ENCODE measurements at regions not wholly inside any gene's neighbourhood (a gene's known extent, or its start where the extent isn't known, plus 50 kb on each side); places are given as distances from the start of the nearest gene placed in this dataset.

DNA sequence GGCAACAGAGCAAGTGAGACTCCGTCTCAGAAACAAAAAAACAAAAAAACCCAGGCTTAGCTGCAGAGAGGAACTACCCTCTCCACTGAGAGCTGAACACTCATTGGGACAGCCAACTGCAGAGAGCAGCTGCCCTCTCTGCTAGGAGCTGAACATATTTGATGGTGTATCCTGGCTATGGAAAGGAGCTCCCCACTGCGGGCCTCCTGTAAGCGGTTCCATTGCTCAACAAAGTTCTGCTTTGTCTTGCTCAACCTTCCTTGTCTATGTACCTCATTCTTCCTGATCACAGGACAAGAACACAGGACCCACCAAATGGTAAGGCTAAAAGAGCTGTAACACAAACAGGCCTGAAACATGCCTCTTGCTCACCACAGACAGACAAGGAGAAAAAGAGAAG is 246.3 kb upstream of the LRRTM4 start:
- H3K4me1 ChIP-seq (ENCODE audit: insufficient read depth, low read length), result no peaks in the 10 kb centered on the region
- no peak for FAIRE-seq
- TF ChIP-seq, protein P1, sequence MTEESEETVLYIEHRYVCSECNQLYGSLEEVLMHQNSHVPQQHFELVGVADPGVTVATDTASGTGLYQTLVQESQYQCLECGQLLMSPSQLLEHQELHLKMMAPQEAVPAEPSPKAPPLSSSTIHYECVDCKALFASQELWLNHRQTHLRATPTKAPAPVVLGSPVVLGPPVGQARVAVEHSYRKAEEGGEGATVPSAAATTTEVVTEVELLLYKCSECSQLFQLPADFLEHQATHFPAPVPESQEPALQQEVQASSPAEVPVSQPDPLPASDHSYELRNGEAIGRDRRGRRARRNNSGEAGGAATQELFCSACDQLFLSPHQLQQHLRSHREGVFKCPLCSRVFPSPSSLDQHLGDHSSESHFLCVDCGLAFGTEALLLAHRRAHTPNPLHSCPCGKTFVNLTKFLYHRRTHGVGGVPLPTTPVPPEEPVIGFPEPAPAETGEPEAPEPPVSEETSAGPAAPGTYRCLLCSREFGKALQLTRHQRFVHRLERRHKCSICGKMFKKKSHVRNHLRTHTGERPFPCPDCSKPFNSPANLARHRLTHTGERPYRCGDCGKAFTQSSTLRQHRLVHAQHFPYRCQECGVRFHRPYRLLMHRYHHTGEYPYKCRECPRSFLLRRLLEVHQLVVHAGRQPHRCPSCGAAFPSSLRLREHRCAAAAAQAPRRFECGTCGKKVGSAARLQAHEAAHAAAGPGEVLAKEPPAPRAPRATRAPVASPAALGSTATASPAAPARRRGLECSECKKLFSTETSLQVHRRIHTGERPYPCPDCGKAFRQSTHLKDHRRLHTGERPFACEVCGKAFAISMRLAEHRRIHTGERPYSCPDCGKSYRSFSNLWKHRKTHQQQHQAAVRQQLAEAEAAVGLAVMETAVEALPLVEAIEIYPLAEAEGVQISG (CRISPR knock-in tag; IDR thresholded peaks at IDR 0.05), result no peak
- TF ChIP-seq, protein P2, sequence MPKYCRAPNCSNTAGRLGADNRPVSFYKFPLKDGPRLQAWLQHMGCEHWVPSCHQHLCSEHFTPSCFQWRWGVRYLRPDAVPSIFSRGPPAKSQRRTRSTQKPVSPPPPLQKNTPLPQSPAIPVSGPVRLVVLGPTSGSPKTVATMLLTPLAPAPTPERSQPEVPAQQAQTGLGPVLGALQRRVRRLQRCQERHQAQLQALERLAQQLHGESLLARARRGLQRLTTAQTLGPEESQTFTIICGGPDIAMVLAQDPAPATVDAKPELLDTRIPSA (CRISPR knock-in tag; IDR thresholded peaks at IDR 0.05; ENCODE audit: borderline replicate concordance), result no peak
- TF ChIP-seq HES4 (CRISPR knock-in tag; IDR thresholded peaks at IDR 0.05; ENCODE audit: borderline replicate concordance), result no peak
- no peak for TF ChIP-seq ZNF761 (CRISPR knock-in tag; conservative IDR thresholded peaks at IDR 0.05)
- TF ChIP-seq, protein P3, sequence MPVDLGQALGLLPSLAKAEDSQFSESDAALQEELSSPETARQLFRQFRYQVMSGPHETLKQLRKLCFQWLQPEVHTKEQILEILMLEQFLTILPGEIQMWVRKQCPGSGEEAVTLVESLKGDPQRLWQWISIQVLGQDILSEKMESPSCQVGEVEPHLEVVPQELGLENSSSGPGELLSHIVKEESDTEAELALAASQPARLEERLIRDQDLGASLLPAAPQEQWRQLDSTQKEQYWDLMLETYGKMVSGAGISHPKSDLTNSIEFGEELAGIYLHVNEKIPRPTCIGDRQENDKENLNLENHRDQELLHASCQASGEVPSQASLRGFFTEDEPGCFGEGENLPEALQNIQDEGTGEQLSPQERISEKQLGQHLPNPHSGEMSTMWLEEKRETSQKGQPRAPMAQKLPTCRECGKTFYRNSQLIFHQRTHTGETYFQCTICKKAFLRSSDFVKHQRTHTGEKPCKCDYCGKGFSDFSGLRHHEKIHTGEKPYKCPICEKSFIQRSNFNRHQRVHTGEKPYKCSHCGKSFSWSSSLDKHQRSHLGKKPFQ (CRISPR knock-in tag; IDR thresholded peaks at IDR 0.05; ENCODE audit: insufficient replicate concordance), result no peak
- TF ChIP-seq ZNF34 (CRISPR knock-in tag; IDR thresholded peaks at IDR 0.05; ENCODE audit: borderline replicate concordance), result no peak
- TF ChIP-seq U2AF1 (optimal IDR thresholded peaks at IDR 0.05; ENCODE audit: low read depth, low read length), result no peak
- POLR2A ChIA-PET, result no interaction called here
- H3K4me2 ChIP-seq (ENCODE audit: low read depth, low read length), result no peak overlapping the region
- BruUV-seq (replicated peaks), result no TSS peak
- peak; percentile 69 for ATAC-seq
- no peaks in the 10 kb centered on the region for H3K27me3 ChIP-seq (ENCODE audit: control insufficient read depth in 1 of 2, insufficient read depth in 2 of 2, low read length in 2 of 2)
- in situ Hi-C loops (cut with HindIII; ENCODE audit: extremely low pct_ligation_motif_present, low pct_unique_long_range_greater_than_20kb), result no loop called here
- H2AFZ ChIP-seq (ENCODE audit: low read length), result no peak overlapping the region
- CTCF ChIA-PET (ENCODE audit: low intra/inter-chr PET ratio, low total read pairs), result no interaction called here
- WGBS (ENCODE audit: low lambda C conversion rate), result 25% methylated on average over 3 of the region's 3 CpGs
- H3K9me3 ChIP-seq (ENCODE audit: low read length), result no peaks in the 10 kb centered on the region
- intact Hi-C loops (cut with micrococcal nuclease; ENCODE audit: unreplicated experiment), result no loop called here
- no peak for DNase-seq (ENCODE audit: low spot score)
- no peak overlapping the region for H3K27ac ChIP-seq (ENCODE audit: extremely low read length, insufficient read depth, low read length)
- no peak overlapping the region for H3K4me3 ChIP-seq (replicated peaks in 1 of 3; ENCODE audit: insufficient read depth in 1 of 3, low read depth in 2 of 3, low read length in 3 of 3)
- H3K79me2 ChIP-seq (ENCODE audit: insufficient read depth, low read length), result no peaks in the 10 kb centered on the region
- H3K9ac ChIP-seq (ENCODE audit: insufficient read depth, low read depth, low read length), result no peak overlapping the region
- no peaks in the 10 kb centered on the region for H3K36me3 ChIP-seq (replicated peaks in 1 of 2; ENCODE audit: control insufficient read depth in 1 of 2, insufficient read depth in 2 of 2, low read length in 2 of 2)
- no peaks in the 10 kb centered on the region; the same call in 1 of the 2 replicates for H4K20me1 ChIP-seq (ENCODE audit: insufficient read depth, low read length)

All from HepG2 (cell line).